HG02798 (cell line): ENCODE measurements at regions not wholly inside any gene's neighbourhood (a gene's known extent, or its start where the extent isn't known, plus 50 kb on each side); places are given as distances from the start of the nearest gene placed in this dataset.
A peak's percentile ranks its signal among the peaks of the same experiment; 100 is the strongest.

ENCODE experiments used
- ATAC-seq: cut with Tn5 transposase; IDR thresholded peaks from one replicate; pipeline ENCODE4 v1.9.1; 2021; ENCODE audit warnings: mild to moderate bottlenecking; ENCODE audit not compliant: unreplicated experiment, poor library complexity

- no peak for ATAC-seq
Measured at GRCh38 chr20:55211481-55211880, 736.1 kb downstream of the DOK5 start.

GRCh38 chr20:55205665-55206064 is 730.3 kb downstream of the DOK5 start:
- no peak for ATAC-seq

GRCh38 chr20:55200317-55200716 is 724.9 kb downstream of the DOK5 start:
- ATAC-seq, result no peak

- ATAC-seq, result no peak
Measured at GRCh38 chr20:55194947-55195346, 719.6 kb downstream of the DOK5 start.

- no peak for ATAC-seq
Measured at GRCh38 chr20:55186228-55186627, 710.8 kb downstream of the DOK5 start.

GRCh38 chr20:55175081-55175480 is 699.7 kb downstream of the DOK5 start:
- ATAC-seq, result no peak

GRCh38 chr20:55174635-55175034 is 699.2 kb downstream of the DOK5 start:
- no peak for ATAC-seq

- no peak for ATAC-seq
Measured at GRCh38 chr20:55174172-55174571, 698.8 kb downstream of the DOK5 start.

- ATAC-seq, result no peak
Measured at GRCh38 chr20:55173601-55174000, 698.2 kb downstream of the DOK5 start.

- ATAC-seq, result no peak
Measured at GRCh38 chr20:55172310-55173002, 697.1 kb downstream of the DOK5 start.

GRCh38 chr20:55166063-55166462 is 690.7 kb downstream of the DOK5 start:
- ATAC-seq, result no peak

- ATAC-seq, result no peak
Measured at GRCh38 chr20:55160996-55161395, 685.6 kb downstream of the DOK5 start.

- ATAC-seq, result no peak
Measured at GRCh38 chr20:55160037-55160436, 684.6 kb downstream of the DOK5 start.

- no peak for ATAC-seq
Measured at GRCh38 chr20:55159230-55159629, 683.8 kb downstream of the DOK5 start.

- no peak for ATAC-seq
Measured at GRCh38 chr20:55158446-55158845, 683.1 kb downstream of the DOK5 start.

- no peak for ATAC-seq
Measured at GRCh38 chr20:55155360-55155759, 680.0 kb downstream of the DOK5 start.

GRCh38 chr20:55153001-55153645 is 677.7 kb downstream of the DOK5 start:
- no peak for ATAC-seq

- ATAC-seq, result no peak
Measured at GRCh38 chr20:55151171-55151570, 675.8 kb downstream of the DOK5 start.

GRCh38 chr20:55143601-55144000 is 668.2 kb downstream of the DOK5 start:
- ATAC-seq, result no peak

- no peak for ATAC-seq
Measured at GRCh38 chr20:55142932-55143331, 667.5 kb downstream of the DOK5 start.

- ATAC-seq, result peak; percentile 86
Measured at GRCh38 chr20:55140631-55141030, 665.2 kb downstream of the DOK5 start.

GRCh38 chr20:55139173-55139765 is 663.9 kb downstream of the DOK5 start:
- ATAC-seq, result no peak
